ENCODE measurements at regions not wholly inside any gene's neighbourhood (a gene's known extent, or its start where the extent isn't known, plus 50 kb on each side); places are given as distances from the start of the nearest gene placed in this dataset.

DNA sequence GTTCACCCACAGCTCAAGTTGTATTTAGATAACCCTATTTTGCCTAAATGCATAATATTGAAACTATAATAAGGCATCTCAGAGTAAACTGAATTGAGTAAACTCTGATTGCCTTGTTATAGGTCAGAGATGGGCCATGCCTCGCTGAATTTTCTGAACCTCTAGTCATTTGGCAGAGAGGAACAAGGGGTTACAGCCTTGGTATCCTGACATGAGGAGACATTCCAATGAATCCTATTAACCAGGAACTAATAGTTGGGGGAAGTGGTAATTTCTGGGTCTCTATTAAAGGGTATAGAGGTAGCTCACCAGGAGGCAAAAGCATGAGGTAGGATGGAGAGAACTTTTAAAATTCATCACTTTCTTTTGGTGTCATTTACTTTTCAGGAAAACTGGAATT is 227.4 kb upstream of the CHST9 start:
- H3K14ac ChIP-seq (replicated peaks; ENCODE audit: low read depth, low read length), result no peak overlapping the region
- H3K36me3 ChIP-seq (ENCODE audit: control insufficient read depth, insufficient read depth, low read length), result no peaks in the 10 kb centered on the region
- intact Hi-C loops (cut with micrococcal nuclease) (no loop called here), in situ Hi-C loops (cut with MboI; ENCODE audit: low sequenced_read_pairs) (no loop called here), dilution Hi-C loops (cut with HindIII; ENCODE audit: low sequenced_read_pairs, unreplicated experiment) (no loop called here)
- no peaks in the 10 kb centered on the region for H3K9me1 ChIP-seq (ENCODE audit: insufficient read depth, low read length)
- H3K79me1 ChIP-seq (ENCODE audit: low read depth in 1 of 2, low read length in 2 of 2), result no peaks in the 10 kb centered on the region
- H3K9me3 ChIP-seq (ENCODE audit: control insufficient read depth, insufficient read depth, low read length), result no peaks in the 10 kb centered on the region; the same call in 1 of the 2 replicates
- H3K4me1 ChIP-seq (ENCODE audit: control insufficient read depth, insufficient read depth, low read length), result no peaks in the 10 kb centered on the region
- no peaks in the 10 kb centered on the region for H3K27me3 ChIP-seq (ENCODE audit: control insufficient read depth, insufficient read depth, low read length)
- no peak overlapping the region for H3K9ac ChIP-seq (ENCODE audit: low read depth, low read length)
- CTCF ChIA-PET, result no interaction called here
- H3K27ac ChIP-seq (ENCODE audit: insufficient read depth, low read length), result no peak overlapping the region
- H3K56ac ChIP-seq (ENCODE audit: extremely low read depth, insufficient read depth, low read length), result no peak overlapping the region
- ATAC-seq (ENCODE audit: low read depth), result no peak
- H4K91ac ChIP-seq (ENCODE audit: insufficient read depth, low read depth, low read length), result no peak overlapping the region
- no peak overlapping the region for H4K5ac ChIP-seq (ENCODE audit: low read depth, low read length)
- no peak for DNase-seq
- no peak overlapping the region for H2BK120ac ChIP-seq (ENCODE audit: low read depth, low read length)
- no peak overlapping the region for H3K4ac ChIP-seq (ENCODE audit: low read depth, low read length)
- no peak overlapping the region for H2AFZ ChIP-seq (replicated peaks; ENCODE audit: low read length, poor library complexity)
- no CpG with 5 or more reads among the region's 1 CpG for WGBS, 2 experiments (ENCODE audit: extremely low coverage in 2 of 2, insufficient read length in 1 of 2)
- H4K20me1 ChIP-seq (ENCODE audit: insufficient read depth, low read length), result no peaks in the 10 kb centered on the region
- no peak overlapping the region for H3K4me3 ChIP-seq (ENCODE audit: insufficient read depth, low read depth, low read length)
- H2AK9ac ChIP-seq (replicated peaks; ENCODE audit: low read depth, low read length, poor library complexity), result no peak overlapping the region
- H3K4me2 ChIP-seq (ENCODE audit: low read depth, low read length), result no peak overlapping the region
- TF ChIP-seq MAFK (IDR thresholded peaks at IDR 0.05; ENCODE audit: low read depth, low read length) (no peak), MAZ (IDR thresholded peaks at IDR 0.05; ENCODE audit: borderline replicate concordance, low read depth, low read length) (no peak), BHLHE40 (IDR thresholded peaks at IDR 0.05; ENCODE audit: low read depth, low read length) (no peak), RFX5 (IDR thresholded peaks at IDR 0.05; ENCODE audit: low read depth, low read length) (no peak), RCOR1 (IDR thresholded peaks at IDR 0.05; ENCODE audit: insufficient replicate concordance, low read length) (no peak), CEBPB (IDR thresholded peaks at IDR 0.05; ENCODE audit: low read depth, low read length) (no peak), FOS (IDR thresholded peaks at IDR 0.05; ENCODE audit: low read depth, low read length) (no peak), SMC3 (IDR thresholded peaks at IDR 0.05; ENCODE audit: low read depth, low read length) (no peak), RAD21 (IDR thresholded peaks at IDR 0.05; ENCODE audit: low read length) (no peak), CHD1 (IDR thresholded peaks at IDR 0.05; ENCODE audit: low read depth, low read length) (no peak), MXI1 (IDR thresholded peaks at IDR 0.05; ENCODE audit: borderline replicate concordance, low read depth, low read length) (no peak), POLR2A (IDR thresholded peaks at IDR 0.05; ENCODE audit: low read depth, low read length) (no peak)
- TF ChIP-seq, protein P1, sequence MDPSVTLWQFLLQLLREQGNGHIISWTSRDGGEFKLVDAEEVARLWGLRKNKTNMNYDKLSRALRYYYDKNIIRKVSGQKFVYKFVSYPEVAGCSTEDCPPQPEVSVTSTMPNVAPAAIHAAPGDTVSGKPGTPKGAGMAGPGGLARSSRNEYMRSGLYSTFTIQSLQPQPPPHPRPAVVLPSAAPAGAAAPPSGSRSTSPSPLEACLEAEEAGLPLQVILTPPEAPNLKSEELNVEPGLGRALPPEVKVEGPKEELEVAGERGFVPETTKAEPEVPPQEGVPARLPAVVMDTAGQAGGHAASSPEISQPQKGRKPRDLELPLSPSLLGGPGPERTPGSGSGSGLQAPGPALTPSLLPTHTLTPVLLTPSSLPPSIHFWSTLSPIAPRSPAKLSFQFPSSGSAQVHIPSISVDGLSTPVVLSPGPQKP (IDR thresholded peaks at IDR 0.05; ENCODE audit: borderline replicate concordance, low read depth, low read length), result no peak
- TF ChIP-seq, protein P2, sequence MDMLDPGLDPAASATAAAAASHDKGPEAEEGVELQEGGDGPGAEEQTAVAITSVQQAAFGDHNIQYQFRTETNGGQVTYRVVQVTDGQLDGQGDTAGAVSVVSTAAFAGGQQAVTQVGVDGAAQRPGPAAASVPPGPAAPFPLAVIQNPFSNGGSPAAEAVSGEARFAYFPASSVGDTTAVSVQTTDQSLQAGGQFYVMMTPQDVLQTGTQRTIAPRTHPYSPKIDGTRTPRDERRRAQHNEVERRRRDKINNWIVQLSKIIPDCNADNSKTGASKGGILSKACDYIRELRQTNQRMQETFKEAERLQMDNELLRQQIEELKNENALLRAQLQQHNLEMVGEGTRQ (IDR thresholded peaks at IDR 0.05; ENCODE audit: low read depth, low read length), result no peak
- TF ChIP-seq, protein P3, sequence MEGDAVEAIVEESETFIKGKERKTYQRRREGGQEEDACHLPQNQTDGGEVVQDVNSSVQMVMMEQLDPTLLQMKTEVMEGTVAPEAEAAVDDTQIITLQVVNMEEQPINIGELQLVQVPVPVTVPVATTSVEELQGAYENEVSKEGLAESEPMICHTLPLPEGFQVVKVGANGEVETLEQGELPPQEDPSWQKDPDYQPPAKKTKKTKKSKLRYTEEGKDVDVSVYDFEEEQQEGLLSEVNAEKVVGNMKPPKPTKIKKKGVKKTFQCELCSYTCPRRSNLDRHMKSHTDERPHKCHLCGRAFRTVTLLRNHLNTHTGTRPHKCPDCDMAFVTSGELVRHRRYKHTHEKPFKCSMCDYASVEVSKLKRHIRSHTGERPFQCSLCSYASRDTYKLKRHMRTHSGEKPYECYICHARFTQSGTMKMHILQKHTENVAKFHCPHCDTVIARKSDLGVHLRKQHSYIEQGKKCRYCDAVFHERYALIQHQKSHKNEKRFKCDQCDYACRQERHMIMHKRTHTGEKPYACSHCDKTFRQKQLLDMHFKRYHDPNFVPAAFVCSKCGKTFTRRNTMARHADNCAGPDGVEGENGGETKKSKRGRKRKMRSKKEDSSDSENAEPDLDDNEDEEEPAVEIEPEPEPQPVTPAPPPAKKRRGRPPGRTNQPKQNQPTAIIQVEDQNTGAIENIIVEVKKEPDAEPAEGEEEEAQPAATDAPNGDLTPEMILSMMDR (conservative IDR thresholded peaks at IDR 0.05; ENCODE audit: low read depth, low read length), result no peak
- H3K23ac ChIP-seq (ENCODE audit: low read depth, low read length), result no peak overlapping the region
- H3K18ac ChIP-seq (ENCODE audit: low read depth, low read length), result no peak overlapping the region
- H2BK20ac ChIP-seq (ENCODE audit: low read depth, low read length), result no peak overlapping the region
- POLR2A ChIA-PET (ENCODE audit: unreplicated experiment), result no interaction called here
- no peak overlapping the region for H4K8ac ChIP-seq (ENCODE audit: low read depth in 2 of 2, low read length in 2 of 2)
- H2AK5ac ChIP-seq (ENCODE audit: low read depth, low read length), result no peak overlapping the region
- no TSS peak for BruUV-seq (replicated peaks)
- no peak overlapping the region for H2BK15ac ChIP-seq (ENCODE audit: low read depth, low read length)
- no peak overlapping the region for H2BK5ac ChIP-seq (ENCODE audit: low read depth, low read length, poor library complexity, severe bottlenecking)
